Neural cell (in vitro differentiated cells): ENCODE measurements at regions not wholly inside any gene's neighbourhood (a gene's known extent, or its start where the extent isn't known, plus 50 kb on each side); places are given as distances from the start of the nearest gene placed in this dataset.
"Not testable (repeated sequence)": the region's sequence is repeated elsewhere in the genome, so short reads cannot be mapped to it uniquely, and the experiment has no call there.

Experiments
- EP300 ChIP-seq: fragments of 450-650 bp; conservative IDR thresholded peaks from 2 replicates; pipeline ENCODE4 v1.6.1; 2014; ENCODE audit warnings: antibody characterized with exemption, mild to moderate bottlenecking, moderate library complexity; ENCODE audit not compliant: poor library complexity, severe bottlenecking
- TF ChIP-seq, protein P1 (sequence below): fragments of 450-650 bp; IDR thresholded peaks from 2 replicates; pipeline ENCODE4 v1.5.1; 2014; ENCODE audit warnings: antibody characterized with exemption, mild to moderate bottlenecking, moderate library complexity; ENCODE audit not compliant: poor library complexity, severe bottlenecking

DNA sequence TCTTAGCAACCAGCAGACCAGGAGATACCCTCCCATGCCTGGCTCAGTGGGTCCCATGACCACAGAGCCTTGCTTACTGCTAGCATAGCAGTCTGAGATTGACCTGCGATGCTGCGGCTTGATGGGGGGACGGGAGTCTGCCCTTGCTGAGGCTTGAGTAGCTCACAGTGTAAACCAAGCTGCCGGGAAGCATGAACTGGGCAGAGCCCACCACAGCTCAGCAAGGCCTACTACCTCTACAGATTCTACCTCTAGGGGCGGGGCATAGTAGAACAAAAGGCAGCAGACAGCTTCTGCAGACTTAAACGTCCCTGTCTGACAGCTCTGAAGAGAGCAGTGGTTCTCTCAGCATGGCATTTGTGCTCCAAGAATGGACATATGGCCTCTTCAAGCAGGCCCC is 86.7 kb upstream of the OR4E1 start:
- TF ChIP-seq EP300 = not testable (repeated sequence)
- TF ChIP-seq, protein P1, sequence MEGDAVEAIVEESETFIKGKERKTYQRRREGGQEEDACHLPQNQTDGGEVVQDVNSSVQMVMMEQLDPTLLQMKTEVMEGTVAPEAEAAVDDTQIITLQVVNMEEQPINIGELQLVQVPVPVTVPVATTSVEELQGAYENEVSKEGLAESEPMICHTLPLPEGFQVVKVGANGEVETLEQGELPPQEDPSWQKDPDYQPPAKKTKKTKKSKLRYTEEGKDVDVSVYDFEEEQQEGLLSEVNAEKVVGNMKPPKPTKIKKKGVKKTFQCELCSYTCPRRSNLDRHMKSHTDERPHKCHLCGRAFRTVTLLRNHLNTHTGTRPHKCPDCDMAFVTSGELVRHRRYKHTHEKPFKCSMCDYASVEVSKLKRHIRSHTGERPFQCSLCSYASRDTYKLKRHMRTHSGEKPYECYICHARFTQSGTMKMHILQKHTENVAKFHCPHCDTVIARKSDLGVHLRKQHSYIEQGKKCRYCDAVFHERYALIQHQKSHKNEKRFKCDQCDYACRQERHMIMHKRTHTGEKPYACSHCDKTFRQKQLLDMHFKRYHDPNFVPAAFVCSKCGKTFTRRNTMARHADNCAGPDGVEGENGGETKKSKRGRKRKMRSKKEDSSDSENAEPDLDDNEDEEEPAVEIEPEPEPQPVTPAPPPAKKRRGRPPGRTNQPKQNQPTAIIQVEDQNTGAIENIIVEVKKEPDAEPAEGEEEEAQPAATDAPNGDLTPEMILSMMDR = not testable (repeated sequence)
